GM18511 (cell line): ENCODE measurements at regions not wholly inside any gene's neighbourhood (a gene's known extent, or its start where the extent isn't known, plus 50 kb on each side); places are given as distances from the start of the nearest gene placed in this dataset.
"Not testable (repeated sequence)": the region's sequence is repeated elsewhere in the genome, so short reads cannot be mapped to it uniquely, and the experiment has no call there.

ENCODE experiments used
- ATAC-seq: cut with Tn5 transposase; IDR thresholded peaks from one replicate; pipeline ENCODE4 v1.9.1; 2021; ENCODE audit warnings: mild to moderate bottlenecking, moderate library complexity; ENCODE audit not compliant: unreplicated experiment

- ATAC-seq = no peak
Measured at GRCh38 chr18:55907453-55908175, 319.6 kb upstream of the TCF4 start.

GRCh38 chr18:55906536-55906935 is 318.5 kb upstream of the TCF4 start:
- ATAC-seq = no peak

GRCh38 chr18:55903911-55904310 is 315.9 kb upstream of the TCF4 start:
- no peak for ATAC-seq

GRCh38 chr18:55900380-55900779 is 312.4 kb upstream of the TCF4 start:
- no peak for ATAC-seq

GRCh38 chr18:55897091-55897689 is 309.2 kb upstream of the TCF4 start:
- no peak for ATAC-seq

GRCh38 chr18:55893948-55894347 is 306.0 kb upstream of the TCF4 start:
- no peak for ATAC-seq

- ATAC-seq = not testable (repeated sequence)
Measured at GRCh38 chr18:55892862-55893813, 305.1 kb upstream of the TCF4 start.

- ATAC-seq = no peak
Measured at GRCh38 chr18:55886886-55887285, 298.9 kb upstream of the TCF4 start.

- ATAC-seq = no peak
Measured at GRCh38 chr18:55884498-55884897, 296.5 kb upstream of the TCF4 start.

- no peak for ATAC-seq
Measured at GRCh38 chr18:55880617-55881016, 292.6 kb upstream of the TCF4 start.

- no peak for ATAC-seq
Measured at GRCh38 chr18:55879331-55879730, 291.3 kb upstream of the TCF4 start.

GRCh38 chr18:55878224-55878623 is 290.2 kb upstream of the TCF4 start:
- no peak for ATAC-seq

GRCh38 chr18:55877321-55877720 is 289.3 kb upstream of the TCF4 start:
- ATAC-seq = no peak

GRCh38 chr18:55876254-55876653 is 288.3 kb upstream of the TCF4 start:
- ATAC-seq = no peak

GRCh38 chr18:55875371-55875901 is 287.4 kb upstream of the TCF4 start:
- no peak for ATAC-seq

- no peak for ATAC-seq
Measured at GRCh38 chr18:55869556-55870501, 281.8 kb upstream of the TCF4 start.

GRCh38 chr18:55868909-55869308 is 280.9 kb upstream of the TCF4 start:
- no peak for ATAC-seq

GRCh38 chr18:55866886-55867285 is 278.9 kb upstream of the TCF4 start:
- ATAC-seq = no peak

- no peak for ATAC-seq
Measured at GRCh38 chr18:55866006-55866405, 278.0 kb upstream of the TCF4 start.

- ATAC-seq = no peak
Measured at GRCh38 chr18:55864281-55864680, 276.3 kb upstream of the TCF4 start.
